GM12891 (cell line): ENCODE measurements at regions not wholly inside any gene's neighbourhood (a gene's known extent, or its start where the extent isn't known, plus 50 kb on each side); places are given as distances from the start of the nearest gene placed in this dataset.

Source experiments
- PAX5 ChIP-seq: IDR thresholded peaks from 2 replicates; pipeline ENCODE4 v1.6.1; 2011; ENCODE audit warnings: low read length, moderate library complexity, mild to moderate bottlenecking; ENCODE audit not compliant: insufficient read depth, severe bottlenecking
- POLR2A ChIP-seq: IDR thresholded peaks from 2 replicates; pipeline ENCODE4 v1.6.1; 2011; ENCODE audit warnings: low read depth, low read length, control low read depth
- POLR2AphosphoS5 ChIP-seq: IDR thresholded peaks from 2 replicates; pipeline ENCODE4 v1.6.1; 2011; ENCODE audit warnings: low read depth, low read length, control low read depth
- SPI1 ChIP-seq: IDR thresholded peaks from 2 replicates; pipeline ENCODE4 v1.6.1; 2011; ENCODE audit warnings: low read depth, low read length, control low read depth
- TAF1 ChIP-seq: IDR thresholded peaks from 2 replicates; pipeline ENCODE4 v1.6.1; 2011; ENCODE audit warnings: low read depth, low read length, control low read depth

DNA sequence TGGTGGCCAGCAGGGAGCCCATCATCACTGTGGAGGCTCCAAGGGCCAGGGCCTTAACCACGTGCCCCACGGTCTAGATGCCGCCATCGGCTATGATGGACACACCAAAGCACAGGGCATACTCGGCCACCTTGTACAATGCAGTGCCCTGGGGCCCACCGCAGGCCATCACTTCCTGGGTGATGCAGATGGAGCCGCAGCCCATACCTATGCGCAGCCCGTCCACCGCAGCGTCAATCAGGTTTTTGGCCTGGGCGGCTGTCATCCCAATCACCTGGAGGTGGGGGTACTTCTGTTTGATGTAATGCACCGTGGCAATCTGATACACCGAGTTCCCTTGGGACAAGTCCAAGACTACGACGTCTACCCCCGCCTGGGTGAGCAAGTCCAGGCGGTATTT lies 153.3 kb upstream of the ZSWIM2 start:
- no peak for TF ChIP-seq POLR2A
- TF ChIP-seq POLR2AphosphoS5: no peak
- no peak for TF ChIP-seq PAX5
- no peak for TF ChIP-seq SPI1
- TF ChIP-seq TAF1: no peak
